ENCODE measurements at regions not wholly inside any gene's neighbourhood (a gene's known extent, or its start where the extent isn't known, plus 50 kb on each side); places are given as distances from the start of the nearest gene placed in this dataset.
"Not testable (repeated sequence)": the region's sequence is repeated elsewhere in the genome, so short reads cannot be mapped to it uniquely, and the experiment has no call there.

- H3K9me3 ChIP-seq, result no peaks in the 10 kb centered on the region
- no peak for TF ChIP-seq POLR2A (IDR thresholded peaks at IDR 0.05)
- TF ChIP-seq CTCF (IDR thresholded peaks at IDR 0.05), result no peak
Measured at GRCh38 chr4:126637706-126638105, 995.1 kb upstream of the INTU start.

GRCh38 chr4:126647320-126647719 lies 985.4 kb upstream of the INTU start:
- no peaks in the 10 kb centered on the region for H3K9me3 ChIP-seq
- TF ChIP-seq CTCF (IDR thresholded peaks at IDR 0.05) (no peak), POLR2A (IDR thresholded peaks at IDR 0.05) (no peak)
- no peaks in the 10 kb centered on the region for H3K27me3 ChIP-seq
- no peak overlapping the region for H3K4me3 ChIP-seq
- no peaks in the 10 kb centered on the region for H3K4me1 ChIP-seq
- DNase-seq, result no peak
- no peak overlapping the region for H3K27ac ChIP-seq
- H3K36me3 ChIP-seq, result no peaks in the 10 kb centered on the region

More at GRCh38 chr4:126637706-126638105, 995.1 kb upstream of the INTU start:
- no peaks in the 10 kb centered on the region for H3K4me1 ChIP-seq
- no peak for DNase-seq
- H3K36me3 ChIP-seq, result no peaks in the 10 kb centered on the region
- H3K4me3 ChIP-seq, result no peak overlapping the region
- no peaks in the 10 kb centered on the region for H3K27me3 ChIP-seq
- H3K27ac ChIP-seq, result no peak overlapping the region

- H3K4me1 ChIP-seq, result no peaks in the 10 kb centered on the region
Measured at GRCh38 chr4:126647756-126648397, 984.9 kb upstream of the INTU start.

GRCh38 chr4:126658411-126658810 lies 974.3 kb upstream of the INTU start:
- TF ChIP-seq CTCF (IDR thresholded peaks at IDR 0.05), result no peak
- no peak for TF ChIP-seq POLR2A (IDR thresholded peaks at IDR 0.05)
- H3K36me3 ChIP-seq, result no peaks in the 10 kb centered on the region
- no peaks in the 10 kb centered on the region for H3K9me3 ChIP-seq
- no peak for DNase-seq
- no peak overlapping the region for H3K27ac ChIP-seq
- no peaks in the 10 kb centered on the region for H3K27me3 ChIP-seq
- H3K4me3 ChIP-seq, result no peak overlapping the region
- H3K4me1 ChIP-seq, result no peaks in the 10 kb centered on the region

More at GRCh38 chr4:126647756-126648397, 984.9 kb upstream of the INTU start:
- Histone ChIP-seq H3K9me3 (no peaks in the 10 kb centered on the region), H3K4me3 (no peak overlapping the region), H3K27ac (no peak overlapping the region), H3K36me3 (no peaks in the 10 kb centered on the region), H3K27me3 (no peaks in the 10 kb centered on the region)
- DNase-seq, result no peak
- TF ChIP-seq CTCF (IDR thresholded peaks at IDR 0.05), result no peak
- no peak for TF ChIP-seq POLR2A (IDR thresholded peaks at IDR 0.05)

GRCh38 chr4:126661194-126661593 lies 971.6 kb upstream of the INTU start:
- no peaks in the 10 kb centered on the region for H3K4me1 ChIP-seq
- no peaks in the 10 kb centered on the region for H3K27me3 ChIP-seq
- TF ChIP-seq POLR2A (IDR thresholded peaks at IDR 0.05) (no peak), CTCF (IDR thresholded peaks at IDR 0.05) (no peak)
- H3K27ac ChIP-seq, result no peak overlapping the region
- no peak overlapping the region for H3K4me3 ChIP-seq
- no peaks in the 10 kb centered on the region for H3K36me3 ChIP-seq
- no peaks in the 10 kb centered on the region for H3K9me3 ChIP-seq
- no peak for DNase-seq

- no peaks in the 10 kb centered on the region for H3K27me3 ChIP-seq
- no peak overlapping the region for H3K4me3 ChIP-seq
- H3K36me3 ChIP-seq, result no peaks in the 10 kb centered on the region
- no peak for TF ChIP-seq POLR2A (IDR thresholded peaks at IDR 0.05)
- TF ChIP-seq CTCF (IDR thresholded peaks at IDR 0.05), result no peak
- H3K9me3 ChIP-seq, result no peaks in the 10 kb centered on the region
- H3K4me1 ChIP-seq, result no peaks in the 10 kb centered on the region
- no peak for DNase-seq
- H3K27ac ChIP-seq, result no peak overlapping the region
Measured at GRCh38 chr4:126664839-126665238, 967.9 kb upstream of the INTU start.

GRCh38 chr4:126670038-126670437 lies 962.7 kb upstream of the INTU start:
- H3K4me3 ChIP-seq, H3K36me3 ChIP-seq, H3K9me3 ChIP-seq, DNase-seq, H3K4me1 ChIP-seq, H3K27ac ChIP-seq, H3K27me3 ChIP-seq: not testable (repeated sequence)

Measured in Peyer's patch (tissue), 4 donors.